Mesenchymal stem cell (in vitro differentiated cells and primary cell): ENCODE measurements at regions not wholly inside any gene's neighbourhood (a gene's known extent, or its start where the extent isn't known, plus 50 kb on each side); places are given as distances from the start of the nearest gene placed in this dataset.

Experiments
- DNase-seq: peaks from one replicate; pipeline ENCODE4 v3.0.0-alpha.2; 2013
- H2AFZ ChIP-seq: one replicate; pipeline ENCODE4 v1.6.1; 2013; ENCODE audit warnings: low read depth, mild to moderate bottlenecking, control low read depth, inconsistent platforms, low read length, moderate library complexity
- H2AK5ac ChIP-seq: 2 replicates; pipeline ENCODE4 v1.6.1; 2013; ENCODE audit warnings: low read length, moderate library complexity, mild to moderate bottlenecking, inconsistent platforms; ENCODE audit not compliant: severe bottlenecking
- H2BK120ac ChIP-seq: one replicate; pipeline ENCODE4 v1.6.1; 2013; ENCODE audit warnings: low read depth, mild to moderate bottlenecking, inconsistent platforms, low read length, moderate library complexity
- H2BK12ac ChIP-seq, 2 experiments: one replicate each; pipeline ENCODE4 v1.6.1; 2013; ENCODE audit warnings: inconsistent platforms in 2 of 2, low read length in 2 of 2, mild to moderate bottlenecking in 2 of 2, moderate library complexity in 2 of 2, control low read depth in 1 of 2
- H2BK15ac ChIP-seq: one replicate; pipeline ENCODE4 v1.6.1; 2013; ENCODE audit warnings: mild to moderate bottlenecking, low read depth, inconsistent platforms; ENCODE audit not compliant: poor library complexity, severe bottlenecking
- H2BK5ac ChIP-seq: 2 replicates; pipeline ENCODE4 v1.6.1; 2013; ENCODE audit warnings: low read depth, mild to moderate bottlenecking, low read length, control low read depth, inconsistent platforms; ENCODE audit not compliant: poor library complexity, severe bottlenecking
- H3K14ac ChIP-seq, 2 experiments: one replicate each; pipeline ENCODE4 v1.6.1; 2013; ENCODE audit warnings: inconsistent platforms in 2 of 2, low read length in 2 of 2, control low read depth in 1 of 2, mild to moderate bottlenecking in 1 of 2, moderate library complexity in 1 of 2
- H3K18ac ChIP-seq, 2 experiments: one replicate each; pipeline ENCODE4 v1.6.1; 2013; ENCODE audit warnings: inconsistent platforms in 2 of 2, low read length in 2 of 2, control low read depth in 1 of 2, low read depth in 1 of 2, mild to moderate bottlenecking in 1 of 2
- H3K23ac ChIP-seq, 2 experiments: one replicate each; pipeline ENCODE4 v1.6.1; 2013; ENCODE audit warnings: inconsistent platforms in 2 of 2, low read length in 2 of 2, mild to moderate bottlenecking in 2 of 2, moderate library complexity in 2 of 2, control low read depth in 1 of 2
- H3K27ac ChIP-seq: 2 replicates; pipeline ENCODE4 v1.5.1; 2013; ENCODE audit warnings: mild to moderate bottlenecking, moderate library complexity, low read length, control low read depth, inconsistent platforms; ENCODE audit not compliant: poor library complexity, severe bottlenecking
- H3K27me3 ChIP-seq, 2 experiments: 2 replicates each; pipeline versions ENCODE4 v1.6.1 to v1.7.0; 2013; ENCODE audit warnings: low read length in 2 of 2, mild to moderate bottlenecking in 2 of 2, moderate library complexity in 2 of 2, control low read depth in 1 of 2, inconsistent platforms in 1 of 2; ENCODE audit not compliant: control insufficient read depth in 1 of 2, insufficient read depth in 1 of 2
- H3K36me3 ChIP-seq, 2 experiments: 2 replicates each; pipeline versions ENCODE4 v1.6.1 to v1.7.0; 2013; ENCODE audit warnings: low read length in 2 of 2, control low read depth in 1 of 2, inconsistent platforms in 1 of 2, low read depth in 1 of 2, mild to moderate bottlenecking in 1 of 2; ENCODE audit not compliant: insufficient read depth in 2 of 2, control insufficient read depth in 1 of 2
- H3K4ac ChIP-seq, 2 experiments: one replicate each; pipeline ENCODE4 v1.6.1; 2013; ENCODE audit warnings: inconsistent platforms in 2 of 2, low read length in 2 of 2, mild to moderate bottlenecking in 2 of 2, moderate library complexity in 2 of 2, control low read depth in 1 of 2, low read depth in 1 of 2
- H3K4me1 ChIP-seq: 2 replicates; pipeline ENCODE4 v1.6.1; 2013; ENCODE audit warnings: low read depth, low read length, control low read depth; ENCODE audit not compliant: control insufficient read depth, insufficient read depth
- H3K4me2 ChIP-seq: 2 replicates; pipeline ENCODE4 v1.6.1; 2013; ENCODE audit warnings: low read length, mild to moderate bottlenecking, inconsistent platforms; ENCODE audit not compliant: poor library complexity, severe bottlenecking
- H3K4me3 ChIP-seq, 2 experiments: 2 replicates each; pipeline versions ENCODE4 v1.5.1 to v1.7.0; 2013; ENCODE audit warnings: low read length in 2 of 2, mild to moderate bottlenecking in 2 of 2, control low read depth in 1 of 2, low read depth in 1 of 2; ENCODE audit not compliant: insufficient read depth in 1 of 2
- H3K79me1 ChIP-seq: replicated peaks from 2 replicates; pipeline ENCODE4 v1.6.1; 2013; ENCODE audit warnings: mild to moderate bottlenecking, control low read depth, low read length, inconsistent platforms; ENCODE audit not compliant: poor library complexity, severe bottlenecking
- H3K9ac ChIP-seq: 2 replicates; pipeline ENCODE4 v1.7.0; 2013; ENCODE audit warnings: mild to moderate bottlenecking, low read length, moderate library complexity
- H3K9me3 ChIP-seq: 2 replicates; pipeline ENCODE4 v1.7.0; 2013; ENCODE audit warnings: mild to moderate bottlenecking, low read length; ENCODE audit not compliant: control insufficient read depth
- H4K8ac ChIP-seq: one replicate; pipeline ENCODE4 v1.6.1; 2013; ENCODE audit warnings: inconsistent platforms, mild to moderate bottlenecking, low read length, moderate library complexity
- H4K91ac ChIP-seq: one replicate; pipeline ENCODE4 v1.6.1; 2013; ENCODE audit warnings: mild to moderate bottlenecking, low read length, inconsistent platforms
- WGBS: methylation state at CpG from one replicate; pipeline ENCODE4 v1.1.7; 2013; ENCODE audit warnings: mixed read lengths; 5-methylcytosine and 5-hydroxymethylcytosine counted together

DNA sequence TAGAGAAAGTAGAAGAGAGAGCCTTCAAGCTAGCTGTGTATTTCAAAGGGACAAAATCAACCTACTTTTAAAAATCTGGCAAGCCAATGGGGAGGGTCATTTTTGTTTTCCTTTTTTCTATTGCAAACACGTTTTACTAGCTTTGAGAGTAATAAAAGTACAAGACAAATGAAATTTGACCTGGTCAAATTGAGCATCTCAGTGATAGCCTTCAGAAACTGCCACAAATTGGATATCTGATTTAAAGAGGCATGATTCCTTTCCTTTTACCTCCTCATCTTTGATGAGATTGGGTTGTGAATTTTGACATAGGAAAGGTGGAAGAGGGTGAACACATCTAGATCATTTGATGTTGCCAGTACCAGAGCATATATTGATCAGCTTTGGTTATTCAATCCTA is 53.6 kb upstream of the RBMS3 start:
- Histone ChIP-seq H3K36me3 (no peaks in the 10 kb centered on the region), H2BK120ac (no peak overlapping the region), H4K8ac (no peak overlapping the region), H3K4me1 (no peaks in the 10 kb centered on the region), H2BK15ac (no peak overlapping the region), H3K79me1 (no peaks in the 10 kb centered on the region), H2BK5ac (no peak overlapping the region), H4K91ac (no peak overlapping the region), H3K14ac (no peak overlapping the region), H2BK12ac (no peak overlapping the region), H2AFZ (no peak overlapping the region), H3K27me3 (no peaks in the 10 kb centered on the region), H3K9ac (no peak overlapping the region), H3K23ac (no peak overlapping the region), H3K18ac (no peak overlapping the region), H3K9me3 (no peaks in the 10 kb centered on the region), H2AK5ac (no peak overlapping the region), H3K4ac (no peak overlapping the region), H3K4me3 (no peak overlapping the region), H3K4me2 (no peak overlapping the region), H3K27ac (no peak overlapping the region)
- WGBS = no CpG with 5 or more reads among the region's 1 CpG
- no peak for DNase-seq
